ENCODE measurements at regions not wholly inside any gene's neighbourhood (a gene's known extent, or its start where the extent isn't known, plus 50 kb on each side); places are given as distances from the start of the nearest gene placed in this dataset.
"Not testable (repeated sequence)": the region's sequence is repeated elsewhere in the genome, so short reads cannot be mapped to it uniquely, and the experiment has no call there.

- DNase-seq (ENCODE audit: low read depth in 2 of 3, low spot score in 2 of 3): no peak
These were observed 1303.7 kb upstream of the IGFBP7 start for GRCh38 chr4:58413849-58414248.

- DNase-seq (ENCODE audit: low read depth in 2 of 3, low spot score in 2 of 3): no peak
These were observed 1301.7 kb upstream of the IGFBP7 start for GRCh38 chr4:58411904-58412303.

- DNase-seq (ENCODE audit: low read depth in 2 of 3, low spot score in 2 of 3): no peak
These were observed 1296.6 kb upstream of the IGFBP7 start for GRCh38 chr4:58406762-58407161.

GRCh38 chr4:58368221-58368620 is 1258.0 kb upstream of the IGFBP7 start:
- DNase-seq (ENCODE audit: low read depth in 2 of 3, low spot score in 2 of 3): no peak

- no peak for DNase-seq (ENCODE audit: low read depth in 2 of 3, low spot score in 2 of 3)
These were observed 1250.4 kb upstream of the IGFBP7 start for GRCh38 chr4:58360354-58361133.

- no peak for DNase-seq (ENCODE audit: low read depth in 2 of 3, low spot score in 2 of 3)
These were observed 1249.4 kb upstream of the IGFBP7 start for GRCh38 chr4:58359590-58359989.

GRCh38 chr4:58357947-58358346 is 1247.8 kb upstream of the IGFBP7 start:
- DNase-seq (ENCODE audit: low read depth in 2 of 3, low spot score in 2 of 3): no peak

- DNase-seq (ENCODE audit: low read depth in 2 of 3, low spot score in 2 of 3): no peak
These were observed 1214.9 kb upstream of the IGFBP7 start for GRCh38 chr4:58325070-58325469.

GRCh38 chr4:58313444-58313843 is 1203.3 kb upstream of the IGFBP7 start:
- no peak for DNase-seq (ENCODE audit: low read depth in 2 of 3, low spot score in 2 of 3)

GRCh38 chr4:58303456-58303855 is 1193.3 kb upstream of the IGFBP7 start:
- no peak for DNase-seq (ENCODE audit: low read depth in 2 of 3, low spot score in 2 of 3)

- no peak for DNase-seq (ENCODE audit: low read depth in 2 of 3, low spot score in 2 of 3)
These were observed 1191.3 kb upstream of the IGFBP7 start for GRCh38 chr4:58301376-58301999.

GRCh38 chr4:58286335-58286734 is 1176.2 kb upstream of the IGFBP7 start:
- no peak for DNase-seq (ENCODE audit: low read depth in 2 of 3, low spot score in 2 of 3)

GRCh38 chr4:58280928-58281327 is 1170.7 kb upstream of the IGFBP7 start:
- DNase-seq (ENCODE audit: low read depth in 2 of 3, low spot score in 2 of 3): not testable (repeated sequence)

GRCh38 chr4:58275856-58276255 is 1165.7 kb upstream of the IGFBP7 start:
- DNase-seq (ENCODE audit: low read depth in 2 of 3, low spot score in 2 of 3): no peak

GRCh38 chr4:58274553-58274952 is 1164.4 kb upstream of the IGFBP7 start:
- DNase-seq (ENCODE audit: low read depth in 2 of 3, low spot score in 2 of 3): no peak

- DNase-seq (ENCODE audit: low read depth in 2 of 3, low spot score in 2 of 3): no peak
These were observed 1162.1 kb upstream of the IGFBP7 start for GRCh38 chr4:58272311-58272710.

- DNase-seq (ENCODE audit: low read depth in 2 of 3, low spot score in 2 of 3): no peak
These were observed 1155.5 kb upstream of the IGFBP7 start for GRCh38 chr4:58265734-58266133.

GRCh38 chr4:58261526-58261925 is 1151.3 kb upstream of the IGFBP7 start:
- DNase-seq (ENCODE audit: low read depth in 2 of 3, low spot score in 2 of 3): no peak

GRCh38 chr4:58254291-58254690 is 1144.1 kb upstream of the IGFBP7 start:
- DNase-seq (ENCODE audit: low read depth in 2 of 3, low spot score in 2 of 3): no peak

- DNase-seq (ENCODE audit: low read depth in 2 of 3, low spot score in 2 of 3): no peak
These were observed 1142.5 kb upstream of the IGFBP7 start for GRCh38 chr4:58252656-58253055.

- DNase-seq (ENCODE audit: low read depth in 2 of 3, low spot score in 2 of 3): no peak
These were observed 1137.6 kb upstream of the IGFBP7 start for GRCh38 chr4:58247792-58248191.

- DNase-seq (ENCODE audit: low read depth in 2 of 3, low spot score in 2 of 3): no peak
These were observed 1115.3 kb upstream of the IGFBP7 start for GRCh38 chr4:58225460-58225859.

All from hematopoietic multipotent progenitor cell (in vitro differentiated cells).